ENCODE measurements at regions not wholly inside any gene's neighbourhood (a gene's known extent, or its start where the extent isn't known, plus 50 kb on each side); places are given as distances from the start of the nearest gene placed in this dataset.

DNA sequence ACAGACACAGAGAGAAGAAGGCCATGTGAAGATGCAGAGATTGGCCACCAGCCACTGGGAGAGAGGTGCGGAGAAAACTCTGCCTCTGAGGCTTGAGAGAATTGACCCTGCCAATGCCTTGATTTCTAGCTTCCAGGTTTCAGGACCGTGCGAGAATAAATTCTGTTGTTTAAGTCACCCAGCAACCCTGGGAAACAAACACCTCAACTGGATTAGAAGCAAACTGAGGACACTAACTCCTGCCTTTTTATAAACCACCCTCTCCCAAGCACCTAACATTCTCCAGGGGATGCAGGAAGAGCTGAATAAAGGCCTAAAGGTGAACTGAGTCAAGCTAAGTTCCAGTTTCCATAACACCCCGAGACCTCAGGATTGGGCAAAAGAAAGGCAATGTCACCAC is 136.1 kb downstream of the ANKRD60 start:
- DNase-seq (ENCODE audit: low read depth, low spot score): no peak

DNA sequence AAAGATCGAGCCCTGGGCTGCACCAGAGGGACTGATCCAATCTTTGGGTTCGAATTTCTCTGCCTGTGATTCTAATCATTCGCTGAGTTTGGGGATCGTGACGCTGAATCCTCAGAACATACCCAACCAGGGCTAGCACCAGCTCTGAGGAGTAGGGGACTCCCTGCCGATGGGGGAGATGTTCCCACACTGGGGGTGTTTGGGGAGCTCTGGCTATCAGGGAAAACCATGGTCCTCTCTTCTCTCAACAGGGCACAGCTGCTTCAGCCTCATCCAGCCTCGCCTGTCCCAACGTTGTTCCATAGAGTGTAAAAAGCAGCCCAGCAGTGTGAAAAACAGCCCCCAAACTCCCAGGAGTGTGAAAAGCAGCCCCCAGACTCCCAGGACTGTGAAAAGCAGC is 136.6 kb downstream of the ANKRD60 start:
- no peak for DNase-seq (ENCODE audit: low read depth, low spot score)

DNA sequence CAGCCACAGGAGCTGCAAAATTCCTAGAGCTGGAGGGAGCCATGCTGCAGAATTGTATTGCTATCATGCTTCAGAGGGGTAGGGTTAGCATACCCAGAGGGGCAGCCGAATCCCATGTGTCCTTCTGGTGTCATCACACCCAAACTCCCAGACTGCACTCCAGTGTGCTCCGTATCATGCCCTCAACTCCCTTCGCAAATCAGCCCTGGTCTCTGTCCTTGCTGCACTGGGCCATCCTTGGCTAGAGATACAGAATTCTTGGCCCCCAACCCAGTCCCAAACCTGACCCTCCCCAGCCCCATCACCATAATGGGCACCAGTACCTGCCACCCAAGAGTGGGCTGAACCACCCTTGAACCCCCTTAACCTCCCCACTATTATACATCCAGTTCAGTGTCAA is 138.3 kb downstream of the ANKRD60 start:
- no peak for DNase-seq (ENCODE audit: low read depth, low spot score)

DNA sequence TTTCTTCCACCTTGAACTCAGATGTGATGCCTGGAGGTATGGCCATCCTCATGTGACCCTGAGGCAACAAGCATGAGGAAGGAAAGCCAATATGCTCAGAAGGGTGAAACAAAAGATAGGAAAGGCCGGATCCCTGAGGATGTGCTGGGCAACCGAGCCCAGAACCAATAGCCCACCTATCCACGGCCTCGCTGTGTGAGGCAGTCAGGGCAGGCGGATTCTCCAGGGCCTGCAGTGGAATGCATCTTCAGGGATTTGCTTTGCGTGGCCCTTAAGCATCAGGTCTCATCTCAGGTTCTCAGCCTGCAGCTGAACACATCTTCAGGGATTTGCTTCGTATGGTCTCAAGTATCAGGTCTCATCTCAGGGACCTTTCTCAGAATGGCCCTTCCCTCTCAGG is 139.8 kb downstream of the ANKRD60 start:
- DNase-seq (ENCODE audit: low read depth, low spot score): no peak

DNA sequence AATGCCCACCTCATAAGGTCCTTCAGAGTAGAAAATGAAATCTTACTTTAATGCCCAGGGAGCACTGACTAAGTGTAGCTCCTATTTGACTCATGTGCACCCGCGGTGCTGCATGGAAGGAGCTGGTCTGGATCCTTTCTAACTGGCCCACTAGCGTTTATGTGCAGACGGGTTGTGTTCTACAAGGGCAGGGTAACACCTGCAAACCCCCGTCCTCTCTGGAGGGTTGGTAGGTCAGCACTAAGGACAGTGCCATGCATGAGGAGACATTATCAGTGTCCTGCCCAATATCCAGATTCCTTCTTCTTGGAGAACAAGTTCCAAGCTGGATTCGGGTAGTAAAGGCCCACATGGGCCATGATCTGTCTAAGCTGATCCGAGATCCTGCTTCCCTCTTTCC is 140.3 kb downstream of the ANKRD60 start:
- no peak for DNase-seq (ENCODE audit: low read depth, low spot score)

DNA sequence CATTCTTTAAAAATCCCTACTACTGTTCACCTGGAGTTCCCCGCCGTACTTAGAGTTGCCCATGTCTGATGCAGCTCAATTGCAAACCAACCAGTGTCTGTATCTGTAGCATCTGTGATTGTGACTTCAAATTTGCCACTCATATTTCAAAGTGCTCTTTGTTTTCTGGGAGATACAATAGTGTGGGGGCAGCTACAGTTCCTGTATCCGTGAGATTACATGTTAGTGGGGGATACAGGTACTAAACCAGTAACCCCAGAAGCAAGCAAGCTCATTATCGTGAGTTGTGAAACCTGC is 140.9 kb downstream of the ANKRD60 start:
- no peak for DNase-seq (ENCODE audit: low read depth, low spot score)

DNA sequence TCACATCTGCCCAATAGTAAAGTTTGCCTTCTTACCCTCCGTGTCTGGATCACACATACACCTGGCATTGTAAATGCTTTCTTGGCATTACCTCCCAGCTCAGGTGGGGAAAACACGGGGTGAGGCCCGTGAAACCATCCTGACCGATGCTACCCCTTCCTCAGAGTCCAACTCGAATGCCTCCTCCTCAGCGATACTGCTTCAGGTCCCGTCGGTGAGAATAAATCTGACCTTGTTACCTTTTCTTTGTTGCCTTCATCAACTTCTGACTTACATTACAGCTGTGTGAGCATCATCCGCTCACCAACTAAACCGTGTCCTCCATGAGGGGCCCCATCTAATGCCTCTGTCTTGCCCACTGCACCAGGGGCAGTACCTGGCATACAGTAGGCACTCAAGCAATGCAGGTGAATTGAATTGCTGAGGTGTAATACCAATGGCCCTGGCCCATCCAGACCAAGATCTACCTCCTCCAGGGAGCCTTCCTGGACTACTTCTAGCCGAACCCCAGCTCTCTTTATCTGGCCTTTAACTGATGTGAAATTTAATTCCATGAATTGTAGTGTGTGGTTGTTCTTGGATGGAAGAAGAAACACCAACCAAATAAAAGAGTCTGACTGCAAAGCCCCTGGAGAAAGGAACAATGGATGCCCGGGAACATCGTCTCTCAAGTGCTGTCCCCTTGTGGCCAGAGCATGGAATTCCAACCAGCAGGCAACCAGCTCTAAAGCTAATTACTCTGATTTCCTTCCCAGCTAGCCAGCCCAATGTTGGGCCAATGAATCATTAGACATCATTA is 141.5 kb downstream of the ANKRD60 start:
- DNase-seq (ENCODE audit: low read depth, low spot score): peak; percentile 52

DNA sequence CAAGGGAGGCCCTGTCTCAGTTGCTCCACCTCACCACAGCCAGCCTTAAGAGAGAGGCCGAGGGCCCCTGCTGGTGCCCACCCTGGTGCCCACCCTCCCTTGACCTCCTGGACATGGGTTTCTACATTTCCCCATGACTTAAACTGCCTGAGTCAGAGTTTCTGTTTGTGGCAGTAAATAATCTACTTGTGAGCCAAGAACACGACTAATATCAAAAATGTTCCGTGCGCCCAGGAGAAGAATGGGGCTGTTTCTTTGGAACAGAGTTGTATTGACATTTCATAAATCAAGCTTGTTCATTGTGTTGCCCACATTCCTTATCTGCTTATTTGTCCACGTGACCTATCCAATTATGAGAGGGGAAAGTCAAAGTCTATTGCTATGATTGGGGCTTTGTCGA is 143.5 kb downstream of the ANKRD60 start:
- no peak for DNase-seq (ENCODE audit: low read depth, low spot score)

DNA sequence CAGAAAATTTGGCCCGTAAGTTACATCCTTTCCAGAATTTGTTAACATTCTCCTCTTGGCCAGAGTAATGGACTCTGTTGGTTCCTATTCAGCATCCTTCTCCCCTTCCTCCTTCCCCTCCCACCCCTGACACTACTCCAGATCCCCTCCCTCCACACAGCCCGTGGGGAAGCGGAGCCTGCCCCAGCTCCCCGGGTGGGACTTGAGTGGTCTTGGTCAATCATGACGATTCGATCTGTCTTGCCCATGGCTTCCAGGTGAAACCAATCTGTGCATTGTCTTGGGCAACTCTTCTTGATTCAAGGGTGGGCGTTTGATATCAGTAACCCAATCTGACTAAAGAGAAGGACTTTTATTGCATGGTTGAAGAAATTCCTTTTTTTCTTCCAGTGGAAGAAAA is 143.9 kb downstream of the ANKRD60 start:
- no peak for DNase-seq (ENCODE audit: low read depth, low spot score)

DNA sequence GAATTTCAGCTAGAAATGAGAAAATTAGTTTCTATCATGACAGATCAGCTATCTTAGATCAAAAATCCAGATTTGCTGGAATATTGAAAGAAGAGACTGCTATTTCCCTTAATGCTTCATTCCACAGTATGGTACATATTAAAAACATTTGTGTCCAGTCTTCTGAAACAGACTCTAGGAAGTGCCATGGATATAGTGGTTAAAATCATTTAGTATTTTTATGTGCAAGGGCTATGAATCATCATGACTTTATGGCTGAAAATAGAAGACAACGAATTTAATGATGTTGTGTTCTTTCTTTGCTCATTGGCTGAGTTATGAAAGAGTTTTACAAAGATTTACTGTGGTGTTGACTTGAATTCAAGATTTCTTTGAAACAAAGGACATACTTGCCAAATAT is 146.6 kb downstream of the ANKRD60 start:
- no peak for DNase-seq (ENCODE audit: low read depth, low spot score)

DNA sequence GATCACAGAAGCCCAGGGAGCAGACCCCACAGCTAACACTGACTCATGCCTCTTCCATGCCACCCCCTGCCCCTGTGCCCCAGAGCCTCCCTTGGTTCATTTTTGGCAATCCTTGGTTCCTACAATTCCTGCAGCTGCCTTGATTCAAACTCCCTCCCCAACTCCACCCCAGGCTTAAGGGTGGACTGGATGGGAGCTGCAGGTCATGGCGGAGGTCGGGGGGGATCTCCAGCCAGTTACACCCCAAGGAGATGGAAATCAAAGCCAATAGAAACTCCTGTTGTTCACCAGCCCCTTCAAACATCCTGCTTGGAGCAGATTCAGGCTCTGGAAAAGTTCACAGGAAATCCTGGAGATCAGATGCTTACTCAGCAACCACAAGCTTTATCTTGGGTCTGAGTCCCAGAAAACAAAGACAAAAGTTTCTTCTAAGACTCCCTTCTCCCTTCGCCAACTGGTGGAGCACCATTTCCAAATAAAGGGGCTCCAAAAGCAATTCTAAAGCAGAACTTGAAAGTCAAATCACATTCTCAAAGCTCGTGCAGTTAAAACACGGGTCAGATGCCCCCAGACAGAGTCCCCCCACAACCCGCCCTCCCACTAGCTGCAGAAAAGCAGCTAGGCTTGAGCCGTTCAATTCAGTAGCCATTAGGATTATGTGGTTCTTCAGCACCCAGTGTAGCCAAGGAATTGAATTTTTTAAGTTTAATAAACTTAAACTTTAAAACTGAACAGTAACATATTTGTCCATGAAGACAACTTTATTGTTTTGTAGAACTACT is 149.5 kb downstream of the ANKRD60 start:
- DNase-seq (ENCODE audit: low read depth, low spot score): no peak

DNA sequence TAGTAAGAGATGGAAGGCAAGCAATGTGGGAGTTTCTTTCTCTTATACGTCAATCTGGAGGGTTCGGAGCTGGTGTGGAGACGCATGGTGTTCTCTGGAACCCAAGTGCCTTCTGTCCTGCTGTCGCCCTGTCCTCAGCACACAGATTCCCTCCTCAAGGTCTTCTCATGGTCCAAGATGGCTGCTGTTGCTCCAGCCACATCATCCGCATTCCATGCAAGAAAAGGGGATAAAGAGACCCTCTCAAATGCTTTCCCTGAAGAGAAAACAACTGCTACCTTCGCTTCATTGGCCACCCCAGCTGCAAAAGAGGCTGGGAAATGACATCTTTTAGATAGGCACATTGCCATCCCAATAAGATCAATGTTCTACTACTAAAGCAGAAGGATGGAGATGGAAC is 151.2 kb downstream of the ANKRD60 start:
- no peak for DNase-seq (ENCODE audit: low read depth, low spot score)

DNA sequence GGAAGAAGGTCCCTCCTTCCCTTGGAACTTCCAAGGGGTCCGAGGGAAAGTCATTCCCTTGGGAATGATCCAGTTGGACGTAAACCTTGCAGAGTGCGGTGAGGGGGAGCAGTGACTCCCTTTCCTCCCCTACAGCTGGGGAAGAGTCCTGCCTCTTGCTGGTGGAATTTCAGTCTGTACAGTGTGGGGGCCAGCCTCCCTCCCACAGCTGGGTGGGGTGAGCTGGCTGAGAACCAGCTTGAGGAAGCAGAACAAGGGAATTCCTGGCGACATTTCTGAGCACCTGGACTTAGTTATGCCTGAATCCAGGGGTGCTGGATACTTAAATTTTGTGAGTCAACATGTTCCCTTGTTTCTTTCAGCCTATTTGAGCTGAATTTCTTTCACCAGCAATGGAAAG is 152.0 kb downstream of the ANKRD60 start:
- no peak for DNase-seq (ENCODE audit: low read depth, low spot score)

DNA sequence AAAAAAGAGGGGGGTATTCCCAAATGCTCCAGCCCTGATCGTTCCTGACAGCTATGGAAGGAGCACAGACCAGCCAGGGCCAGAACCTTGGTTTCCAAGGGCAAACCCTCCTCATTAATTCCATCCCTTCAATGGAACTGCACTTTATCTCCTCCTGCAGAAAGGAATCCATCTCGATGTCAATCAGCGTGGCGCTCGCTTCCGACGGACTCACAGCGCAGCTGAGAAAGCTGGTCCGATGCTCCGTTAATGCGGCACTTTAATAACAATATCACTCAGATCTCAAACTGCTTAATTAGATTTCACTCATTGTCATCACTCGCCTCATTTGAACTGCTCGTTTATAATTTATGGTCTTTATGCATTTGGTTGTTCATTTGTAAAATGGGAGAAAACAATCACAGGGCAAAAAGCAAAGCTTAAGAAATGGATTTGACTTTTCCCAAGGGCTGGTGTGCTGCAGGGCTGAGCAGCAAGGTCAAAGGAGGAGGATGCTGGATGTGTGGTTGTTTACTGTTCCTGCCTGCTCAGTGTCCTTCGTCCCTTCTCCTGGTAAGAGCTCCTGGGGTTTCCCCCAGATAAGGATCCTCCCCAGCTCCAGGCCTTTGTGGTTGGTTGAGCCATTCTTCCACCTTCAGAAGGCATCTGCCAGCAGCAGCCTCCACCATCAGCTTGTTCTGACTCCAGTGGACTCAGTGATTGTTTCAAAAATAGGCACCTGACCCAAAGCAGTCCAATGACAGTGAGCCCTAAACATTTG is 152.7 kb downstream of the ANKRD60 start:
- no peak for DNase-seq (ENCODE audit: low read depth, low spot score)

DNA sequence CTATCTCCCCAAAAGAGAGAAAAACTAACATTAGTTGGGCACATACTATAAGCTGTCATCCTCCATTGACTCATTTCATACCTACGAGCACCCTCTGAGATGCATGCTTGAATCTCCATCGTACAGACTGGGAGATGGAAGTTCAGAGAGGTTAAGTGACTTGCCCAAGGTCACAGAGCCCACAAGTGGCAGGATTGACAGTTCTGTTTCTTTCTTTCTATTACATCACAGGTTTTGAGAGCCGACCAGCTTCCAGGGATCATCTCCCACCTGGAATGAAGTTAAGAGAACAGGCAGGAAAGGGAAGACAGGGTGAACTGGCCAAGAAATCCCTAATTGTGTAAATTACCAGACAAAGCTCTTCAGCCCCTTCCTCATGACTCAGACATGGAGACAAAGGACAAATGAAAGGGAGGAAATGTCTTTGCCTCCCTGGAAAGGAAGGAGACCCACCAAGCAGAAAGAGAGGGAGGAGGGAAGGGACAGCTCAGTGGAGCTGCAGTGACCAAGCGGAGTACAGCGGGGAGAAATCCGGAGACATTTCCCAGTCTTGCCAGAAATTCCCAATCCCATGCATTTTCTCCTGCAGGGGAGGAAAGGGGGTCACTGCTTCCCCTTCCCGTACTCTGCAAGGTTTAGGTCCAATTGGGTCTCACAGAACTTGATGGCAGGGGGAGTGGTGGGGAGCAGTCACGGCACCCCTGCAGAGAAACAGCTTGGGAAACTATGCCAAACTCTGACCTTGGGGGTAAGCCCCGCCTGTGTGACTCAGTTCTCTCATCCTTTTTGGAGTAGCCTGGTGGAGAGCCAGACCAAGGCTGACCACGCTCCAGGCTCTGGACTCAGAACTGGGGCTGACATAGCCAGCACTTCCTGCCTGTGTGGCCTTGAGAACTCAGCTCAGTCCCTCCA is 154.3 kb downstream of the ANKRD60 start:
- DNase-seq (ENCODE audit: low read depth, low spot score): no peak

DNA sequence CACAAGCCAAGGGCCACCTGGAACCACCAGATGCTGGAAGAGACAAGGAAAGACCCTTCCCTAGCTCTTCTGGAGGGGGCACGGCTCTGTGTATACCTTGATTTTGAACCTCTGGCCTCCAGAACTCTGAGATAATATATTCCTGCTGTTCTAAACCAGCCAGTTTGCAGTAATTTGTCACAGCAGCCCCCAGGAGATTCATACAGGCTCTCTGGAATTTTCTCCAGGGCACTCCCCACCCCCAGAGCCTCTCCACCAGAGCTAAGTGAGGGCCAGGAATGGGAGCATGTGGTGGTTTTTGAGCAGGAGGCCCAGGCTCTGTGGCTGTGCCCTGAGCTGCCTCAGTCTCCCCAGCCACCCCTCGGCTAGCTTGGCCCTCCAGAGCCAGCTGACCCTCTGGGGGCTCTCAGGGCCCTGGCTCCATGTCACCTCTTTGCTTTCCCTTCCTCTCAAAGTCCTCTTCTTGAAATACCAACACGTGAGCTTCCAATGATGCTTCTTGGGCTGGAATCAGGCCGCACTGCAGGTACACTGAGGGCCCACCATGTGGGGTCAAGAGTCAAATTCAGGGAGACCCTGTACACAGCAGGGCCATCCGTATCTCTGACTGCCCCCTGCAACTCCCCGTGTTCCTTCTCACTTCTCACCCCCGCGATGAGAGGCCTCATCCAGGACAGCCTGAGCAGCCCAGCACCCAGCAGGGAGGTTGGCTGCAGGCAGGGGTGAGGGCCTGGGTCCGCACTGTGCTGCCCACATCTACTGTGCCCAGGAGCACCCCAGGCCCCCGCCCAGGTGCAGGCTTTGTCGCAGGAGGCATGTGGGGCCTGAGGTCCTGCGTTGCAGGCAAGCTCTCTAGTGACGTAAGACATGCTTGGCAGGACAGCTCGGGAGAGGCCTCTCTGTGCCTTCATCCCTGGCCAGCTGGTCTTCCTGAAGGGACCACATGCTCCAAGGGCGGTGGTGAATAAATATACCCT is 155.5 kb downstream of the ANKRD60 start:
- no peak for DNase-seq (ENCODE audit: low read depth, low spot score)

DNA sequence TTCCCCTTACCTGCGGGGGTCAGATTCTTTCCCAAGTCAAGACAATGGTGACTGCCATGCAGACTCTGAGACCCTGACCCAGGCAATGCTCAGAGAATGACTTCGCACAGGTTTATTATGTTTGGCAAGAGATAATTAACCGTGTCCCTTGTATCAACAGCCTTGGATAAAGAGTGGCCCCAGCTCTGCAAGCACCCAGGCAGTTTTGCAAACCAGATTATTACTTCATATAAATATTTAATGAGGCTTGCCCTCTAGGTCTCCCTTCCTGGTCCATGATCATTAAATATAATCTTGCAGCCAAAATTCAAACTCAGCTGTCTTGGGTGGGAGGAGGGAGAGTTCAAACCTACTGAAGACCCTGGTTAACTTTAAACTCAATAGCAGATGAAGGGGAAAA is 156.5 kb downstream of the ANKRD60 start:
- no peak for DNase-seq (ENCODE audit: low read depth, low spot score)

DNA sequence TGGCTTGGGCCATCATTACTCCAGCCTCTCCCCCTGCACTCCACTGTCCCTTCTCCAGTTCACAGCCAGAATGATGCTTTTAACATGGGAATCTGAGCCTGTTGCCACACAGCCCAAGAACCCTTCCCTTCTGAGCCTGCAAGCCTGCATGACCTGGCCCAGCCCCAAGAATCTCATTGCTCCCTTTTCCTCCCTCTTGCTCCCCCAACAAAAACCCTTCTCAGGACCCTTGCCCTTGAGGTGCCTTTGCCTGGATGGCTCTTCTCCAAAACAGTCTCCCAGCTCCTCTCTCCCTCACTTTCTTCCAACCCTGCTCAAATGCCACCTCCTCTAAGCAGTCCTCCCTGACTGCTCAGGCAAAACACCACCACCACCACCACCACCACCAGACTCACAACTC is 157.2 kb downstream of the ANKRD60 start:
- no peak for DNase-seq (ENCODE audit: low read depth, low spot score)

DNA sequence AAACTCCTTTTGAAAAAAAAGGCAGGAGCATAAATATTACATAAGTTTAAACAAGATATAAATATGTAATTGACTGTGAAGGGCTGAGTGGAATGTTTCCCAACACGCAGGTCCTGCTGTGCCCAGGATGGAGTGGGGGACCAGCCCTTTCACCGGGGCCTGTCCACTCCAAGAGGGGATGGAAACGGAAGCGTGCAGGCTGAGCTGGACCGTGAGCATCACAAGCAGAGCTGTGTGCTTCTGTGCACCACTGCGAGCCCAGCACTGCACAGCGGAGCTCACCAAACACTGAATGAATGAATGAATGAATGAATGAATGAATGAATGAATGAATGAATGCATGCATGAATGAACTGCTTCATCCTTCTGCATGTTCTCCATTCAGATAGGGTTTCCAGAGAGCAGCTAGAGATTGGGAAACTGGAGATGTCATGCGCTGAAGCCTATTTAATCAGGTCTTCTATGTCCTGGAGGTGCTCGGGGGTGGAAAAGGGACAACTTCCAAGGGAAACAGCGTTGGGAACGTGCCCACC is 157.7 kb downstream of the ANKRD60 start:
- DNase-seq (ENCODE audit: low read depth, low spot score): no peak

All from ELF-1 (cell line).